Fibroblast of the aortic adventitia (primary cell): ENCODE measurements at regions not wholly inside any gene's neighbourhood (a gene's known extent, or its start where the extent isn't known, plus 50 kb on each side); places are given as distances from the start of the nearest gene placed in this dataset.

ENCODE experiments used
- DNase-seq: peaks from one replicate; pipeline ENCODE4 v3.0.0-alpha.2; 2010; ENCODE audit warnings: low read depth
- H3K4me3 ChIP-seq: 2 replicates; pipeline ENCODE4 v1.5.1; 2011; ENCODE audit warnings: low read depth, mild to moderate bottlenecking, control low read depth, low read length, moderate library complexity
- TF ChIP-seq, protein P1 (sequence below): IDR thresholded peaks from 2 replicates; pipeline ENCODE4 v1.5.1; 2011; ENCODE audit warnings: mild to moderate bottlenecking, low read length, control low read depth, inconsistent platforms; ENCODE audit not compliant: insufficient read depth

DNA sequence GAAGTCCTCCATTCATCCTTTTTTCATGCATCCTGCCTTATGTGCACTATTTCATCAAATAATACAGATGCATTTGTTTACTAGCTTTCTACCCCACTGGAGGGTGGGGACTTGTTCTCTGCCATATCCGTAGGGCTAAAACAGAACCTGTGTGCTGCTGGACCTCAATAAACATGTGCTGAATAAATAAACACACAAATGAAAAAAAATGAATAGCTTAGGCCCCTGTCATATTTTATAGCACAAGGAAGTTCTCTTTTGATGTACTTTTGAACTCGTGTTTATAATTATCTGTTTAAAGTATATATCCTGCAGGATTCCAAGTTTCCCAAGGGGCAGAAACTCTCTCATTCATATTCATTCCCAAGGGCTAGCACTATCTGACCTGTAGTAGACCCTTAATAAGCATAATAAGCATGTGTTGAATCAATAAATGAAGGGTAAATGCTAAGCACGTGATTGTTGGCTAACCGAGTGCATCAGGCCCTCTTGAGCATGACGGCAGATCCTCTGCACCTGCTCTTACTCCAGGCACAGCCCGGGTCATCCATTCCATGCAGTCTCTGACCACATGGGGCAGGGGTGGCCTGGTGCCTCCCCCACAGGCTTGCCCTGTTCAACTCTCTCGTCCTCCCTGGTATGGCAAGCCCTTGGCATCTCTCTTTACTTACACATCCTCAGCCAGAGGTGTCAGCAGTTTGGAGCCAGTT lies 474.1 kb upstream of the ZMIZ1 start:
- TF ChIP-seq, protein P1, sequence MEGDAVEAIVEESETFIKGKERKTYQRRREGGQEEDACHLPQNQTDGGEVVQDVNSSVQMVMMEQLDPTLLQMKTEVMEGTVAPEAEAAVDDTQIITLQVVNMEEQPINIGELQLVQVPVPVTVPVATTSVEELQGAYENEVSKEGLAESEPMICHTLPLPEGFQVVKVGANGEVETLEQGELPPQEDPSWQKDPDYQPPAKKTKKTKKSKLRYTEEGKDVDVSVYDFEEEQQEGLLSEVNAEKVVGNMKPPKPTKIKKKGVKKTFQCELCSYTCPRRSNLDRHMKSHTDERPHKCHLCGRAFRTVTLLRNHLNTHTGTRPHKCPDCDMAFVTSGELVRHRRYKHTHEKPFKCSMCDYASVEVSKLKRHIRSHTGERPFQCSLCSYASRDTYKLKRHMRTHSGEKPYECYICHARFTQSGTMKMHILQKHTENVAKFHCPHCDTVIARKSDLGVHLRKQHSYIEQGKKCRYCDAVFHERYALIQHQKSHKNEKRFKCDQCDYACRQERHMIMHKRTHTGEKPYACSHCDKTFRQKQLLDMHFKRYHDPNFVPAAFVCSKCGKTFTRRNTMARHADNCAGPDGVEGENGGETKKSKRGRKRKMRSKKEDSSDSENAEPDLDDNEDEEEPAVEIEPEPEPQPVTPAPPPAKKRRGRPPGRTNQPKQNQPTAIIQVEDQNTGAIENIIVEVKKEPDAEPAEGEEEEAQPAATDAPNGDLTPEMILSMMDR, result no peak
- no peak for DNase-seq

DNA sequence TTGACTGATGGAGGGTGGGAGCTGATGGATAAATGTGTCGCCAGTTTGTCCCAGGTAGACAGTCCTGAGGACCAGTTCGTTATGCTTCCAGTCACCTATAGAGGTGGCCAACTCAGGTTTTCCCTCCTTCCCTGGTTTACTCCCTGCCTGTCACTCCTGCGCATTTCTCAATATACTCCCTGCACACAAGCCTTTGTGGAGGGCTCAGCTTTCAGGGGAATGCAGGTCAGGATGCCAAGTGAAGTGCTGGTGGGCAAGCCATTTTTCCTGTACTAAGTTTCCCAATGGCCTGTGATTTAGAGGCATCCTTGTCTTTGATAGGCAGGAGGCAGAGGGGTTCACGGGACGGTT lies 473.5 kb upstream of the ZMIZ1 start:
- DNase-seq, result no peak
- TF ChIP-seq, protein P1, result no peak
- no peak overlapping the region for H3K4me3 ChIP-seq

More for the DNA sequence above, 474.1 kb upstream of the ZMIZ1 start:
- H3K4me3 ChIP-seq, result no peak overlapping the region

DNA sequence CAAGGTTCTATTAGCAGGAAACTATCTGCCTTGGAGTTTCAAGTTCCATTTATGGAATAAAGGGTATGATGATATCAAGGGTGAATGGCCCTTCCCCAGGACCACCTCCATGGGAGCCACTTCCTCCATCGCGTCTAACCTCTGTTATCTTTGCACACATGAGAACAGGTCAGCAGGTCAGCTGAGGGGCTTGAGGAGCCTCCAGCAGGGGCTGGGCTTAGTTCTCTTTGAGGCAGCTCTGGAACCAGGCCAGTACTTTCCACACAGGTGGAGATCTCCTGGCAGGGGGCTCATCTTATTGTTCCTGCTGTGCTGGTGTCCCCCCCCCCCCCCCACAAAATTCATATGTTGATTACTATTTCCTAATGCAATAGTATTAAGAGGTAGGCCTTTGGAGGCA lies 472.2 kb upstream of the ZMIZ1 start:
- no peak overlapping the region for H3K4me3 ChIP-seq
- TF ChIP-seq, protein P1, result no peak
- no peak for DNase-seq

DNA sequence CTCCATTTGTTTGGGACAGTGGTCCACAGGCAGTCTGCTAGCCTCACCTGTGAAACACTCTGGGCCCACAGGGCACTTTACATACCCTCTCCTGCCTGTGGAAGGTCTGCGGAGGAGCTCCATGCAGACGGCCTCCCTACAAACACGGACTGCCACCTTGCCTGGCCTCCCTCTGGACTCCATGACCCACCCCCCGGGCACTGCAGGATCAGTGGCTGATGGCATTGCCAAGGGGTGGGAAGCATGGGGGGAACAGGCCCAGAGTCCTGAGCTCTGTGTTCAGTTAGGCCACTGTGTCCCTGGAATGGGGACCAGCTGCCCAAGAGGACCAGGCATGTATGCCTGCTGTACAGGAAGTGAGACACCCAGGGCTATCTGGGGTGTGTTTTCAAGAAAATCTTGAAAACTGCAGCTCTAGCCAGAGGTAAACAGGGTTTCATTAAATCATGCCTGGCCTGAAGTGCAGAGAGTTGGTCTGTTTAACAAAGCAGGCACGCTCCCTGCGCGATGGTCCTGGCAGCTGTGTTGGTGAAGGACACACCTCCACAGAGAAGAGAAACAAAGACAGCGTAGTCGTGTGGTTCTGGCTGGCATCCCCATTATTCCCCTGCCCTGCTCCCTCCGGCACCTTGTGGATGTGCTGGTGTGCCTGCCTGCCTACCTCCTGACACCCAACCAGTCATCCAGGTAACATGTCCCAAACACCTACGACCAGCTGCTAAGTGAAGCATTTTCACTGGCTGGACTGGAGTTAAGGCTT lies 470.8 kb upstream of the ZMIZ1 start:
- DNase-seq, result no peak
- TF ChIP-seq, protein P1, result no peak
- H3K4me3 ChIP-seq, result no peak overlapping the region

DNA sequence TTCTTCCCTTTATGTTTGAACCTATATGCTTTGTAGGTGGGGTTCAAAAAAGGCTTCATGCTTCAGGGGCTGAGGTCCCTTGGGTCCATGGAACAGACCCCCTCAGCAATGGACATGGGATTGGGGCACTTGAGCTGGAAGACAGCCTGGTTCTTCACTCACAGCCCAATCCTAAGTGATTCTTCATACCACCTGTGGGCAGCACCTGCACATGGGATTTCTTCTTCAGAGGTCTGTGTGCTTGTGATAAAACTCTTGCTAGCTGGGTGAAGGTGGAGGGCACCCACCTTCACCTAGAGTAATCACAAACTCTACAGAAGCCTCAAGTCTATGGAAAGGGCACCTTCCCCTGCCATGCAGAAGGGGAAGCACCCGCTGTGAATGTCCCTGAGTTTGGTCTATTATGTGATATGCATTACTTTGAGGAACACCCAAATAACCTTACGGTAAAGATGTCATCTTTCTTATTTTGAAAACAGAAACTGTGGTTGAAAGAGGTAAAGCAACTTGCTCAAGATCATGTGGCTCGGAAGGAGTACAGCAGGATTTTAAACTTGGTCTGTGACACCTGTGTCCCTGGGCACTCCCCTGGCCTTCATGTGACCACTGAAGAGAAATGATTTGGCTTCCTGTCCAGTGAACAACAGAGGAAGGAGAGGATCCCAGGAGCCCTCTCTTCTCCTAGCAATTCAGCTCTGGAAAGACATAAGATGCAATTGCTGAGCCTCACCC lies 469.5 kb upstream of the ZMIZ1 start:
- no peak for DNase-seq
- TF ChIP-seq, protein P1, result no peak
- H3K4me3 ChIP-seq, result no peak overlapping the region

DNA sequence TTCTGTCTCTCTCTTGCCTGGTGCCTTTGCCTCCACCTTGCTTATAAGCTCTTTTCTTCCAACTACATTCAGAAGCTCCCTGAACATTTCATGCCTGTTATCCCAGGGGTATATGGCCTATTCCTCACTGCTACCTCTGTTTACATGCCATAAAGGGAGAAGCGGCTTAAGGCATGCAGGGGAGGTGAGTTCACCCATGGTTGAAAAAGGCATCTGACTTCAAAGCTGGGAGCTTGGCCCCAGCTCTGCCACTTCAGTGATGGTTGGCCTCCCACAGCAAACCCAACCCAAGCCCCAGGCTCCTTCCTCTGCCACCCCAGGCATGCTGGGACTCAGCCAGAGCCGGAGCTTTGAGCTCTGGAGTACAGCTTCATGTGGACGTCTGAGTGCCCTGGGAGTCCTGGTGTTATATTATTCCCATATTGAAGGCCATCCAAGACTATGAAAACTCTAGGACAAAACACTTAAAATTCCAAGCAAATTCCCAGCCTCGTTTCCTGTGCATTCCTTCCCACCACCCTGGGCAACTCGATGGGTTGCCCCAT lies 468.6 kb upstream of the ZMIZ1 start:
- TF ChIP-seq, protein P1, result no peak
- DNase-seq, result no peak
- H3K4me3 ChIP-seq, result no peak overlapping the region
